Hematopoietic multipotent progenitor cell treated with erythropoietin and hydrocortisone succinate and interleukin-3 and kit ligand, for 4 days (in vitro differentiated cells): ENCODE measurements at regions not wholly inside any gene's neighbourhood (a gene's known extent, or its start where the extent isn't known, plus 50 kb on each side); places are given as distances from the start of the nearest gene placed in this dataset.

Experiments
- DNase-seq: peaks from one replicate; pipeline ENCODE4 v3.0.0-alpha.2; 2015

DNA sequence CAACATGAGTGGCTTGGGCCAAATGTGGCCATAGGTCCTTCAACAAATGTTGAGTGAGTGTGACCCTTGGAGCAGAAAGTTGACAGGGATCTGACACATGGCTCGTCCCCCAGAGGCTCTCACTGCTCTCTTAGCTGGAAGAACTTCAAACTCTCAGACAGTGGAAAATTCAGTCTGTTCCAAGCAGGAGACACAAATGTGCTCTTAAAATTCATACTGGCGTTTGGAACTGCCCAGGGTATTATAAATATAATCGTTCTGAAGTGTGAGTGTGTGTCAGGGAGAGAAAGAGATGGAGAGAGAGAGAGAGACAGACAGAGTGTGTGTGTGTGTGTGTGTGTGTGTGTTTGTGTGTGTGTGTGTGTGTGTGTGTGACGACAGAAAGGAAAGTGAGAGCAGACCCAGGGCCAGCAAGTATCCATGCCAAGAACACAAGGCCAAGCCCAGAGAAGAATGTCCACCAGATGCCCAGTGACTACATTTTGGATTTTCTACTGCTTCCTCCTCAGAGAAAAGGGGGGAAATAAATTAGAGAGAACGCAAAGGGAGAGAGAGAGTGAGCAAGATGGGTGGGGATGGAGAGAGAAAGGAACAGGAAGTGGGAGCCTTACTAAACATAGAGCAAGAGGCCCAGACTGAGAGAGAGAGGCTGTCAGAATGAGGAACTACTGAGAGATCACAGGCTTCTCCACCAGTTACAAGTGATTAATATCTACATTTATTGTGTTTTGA, 193.6 kb upstream of the NUDT4 start:
- peak; percentile 96 for DNase-seq

- DNase-seq = no peak
Observed at GRCh38 chr12:93184672-93185368, 192.9 kb upstream of the NUDT4 start.

- no peak for DNase-seq
Observed at GRCh38 chr12:93185369-93185741, 192.4 kb upstream of the NUDT4 start.

DNA sequence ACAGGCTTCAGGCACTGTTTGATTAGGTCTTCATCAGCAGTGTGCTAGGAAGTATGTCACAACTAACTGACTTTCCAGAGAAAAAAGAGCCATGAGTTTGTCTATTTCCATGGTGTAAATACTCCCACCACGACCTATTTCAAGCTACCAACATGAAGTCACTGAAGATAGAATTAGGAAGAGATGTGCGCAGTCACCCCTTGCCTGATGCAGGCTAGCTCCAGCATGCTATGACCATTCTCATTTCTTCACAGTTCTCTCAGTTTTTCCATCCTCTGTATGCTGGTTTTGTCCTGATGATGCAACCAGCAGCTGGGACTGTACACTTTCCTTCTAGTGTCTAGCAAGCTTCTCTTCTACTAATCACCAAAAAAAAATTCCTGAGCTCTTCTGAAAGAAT, 191.6 kb upstream of the NUDT4 start:
- DNase-seq = peak; percentile 17

DNA sequence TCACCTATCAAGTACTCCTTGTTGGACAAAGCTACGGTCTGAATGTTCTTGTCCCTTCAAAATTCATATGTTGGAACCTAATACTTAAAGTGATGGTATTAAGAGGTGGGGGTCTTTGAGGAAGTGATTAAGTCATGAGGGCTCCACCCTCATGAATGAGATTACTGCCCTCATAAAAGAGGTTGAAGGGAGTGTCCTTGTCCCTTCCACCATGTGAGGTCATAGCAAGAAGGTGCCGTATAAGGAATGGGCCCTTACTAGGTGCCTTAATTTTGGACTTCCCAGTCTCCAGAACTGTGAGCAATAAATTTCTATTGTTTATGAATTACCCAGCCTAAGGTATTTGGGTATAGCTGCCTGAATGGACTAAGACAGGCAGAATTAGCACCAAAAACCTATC, 191.1 kb upstream of the NUDT4 start:
- DNase-seq = no peak

- DNase-seq = no peak
Observed at GRCh38 chr12:93191423-93191822, 186.3 kb upstream of the NUDT4 start.

DNA sequence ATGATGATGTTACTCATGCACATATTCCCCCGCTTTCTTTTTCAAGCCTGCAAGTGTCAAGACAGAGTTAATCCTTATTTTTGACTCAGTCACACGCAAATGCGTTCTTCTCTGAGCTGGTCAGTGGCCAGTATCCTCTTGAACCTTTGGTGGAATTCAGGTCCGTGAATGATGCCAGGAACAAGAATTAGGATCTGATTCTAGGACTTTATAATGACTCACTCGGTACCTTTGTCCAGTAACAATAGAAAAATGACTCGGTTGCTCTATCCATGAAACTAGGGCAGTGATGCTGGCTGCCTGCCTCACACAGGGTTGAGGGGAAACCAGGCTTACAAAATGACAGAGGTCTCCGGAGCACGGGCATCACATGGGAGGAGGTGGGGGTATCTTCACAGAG, 185.8 kb upstream of the NUDT4 start:
- no peak for DNase-seq

- peak; percentile 74 for DNase-seq
Observed at GRCh38 chr12:93192878-93193277, 184.8 kb upstream of the NUDT4 start.

- no peak for DNase-seq
Observed at GRCh38 chr12:93195511-93195910, 182.2 kb upstream of the NUDT4 start.

DNA sequence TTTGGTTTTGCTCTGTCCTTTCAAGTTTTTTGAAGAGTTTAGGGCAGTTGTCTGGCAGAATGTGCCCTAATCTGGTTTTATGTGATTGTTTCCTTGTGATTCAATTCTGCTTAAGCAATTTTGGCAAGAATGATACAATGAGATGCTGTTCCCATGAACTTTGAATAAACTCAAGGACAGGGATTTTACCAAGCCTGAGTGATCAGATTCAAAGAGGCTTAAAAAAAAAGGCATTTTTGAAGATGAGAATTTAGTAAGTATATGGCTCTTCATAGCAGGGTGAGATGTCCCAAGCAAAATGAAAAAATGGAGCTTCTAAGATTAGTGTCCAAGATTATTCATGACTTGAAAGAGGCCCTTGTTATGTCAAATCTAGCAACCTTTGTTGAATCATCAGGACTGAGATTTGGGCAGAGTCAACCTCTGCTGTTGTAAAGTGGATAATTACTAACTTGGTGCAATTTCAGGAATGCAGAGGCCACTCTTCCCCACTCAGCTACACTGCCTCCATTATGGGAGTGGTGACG, 180.6 kb upstream of the NUDT4 start:
- DNase-seq = no peak

- DNase-seq = no peak
Observed at GRCh38 chr12:93198086-93198485, 179.6 kb upstream of the NUDT4 start.

- DNase-seq = no peak
Observed at GRCh38 chr12:93199831-93200236, 177.9 kb upstream of the NUDT4 start.

GRCh38 chr12:93200291-93200917, 177.3 kb upstream of the NUDT4 start:
- DNase-seq = no peak

DNA sequence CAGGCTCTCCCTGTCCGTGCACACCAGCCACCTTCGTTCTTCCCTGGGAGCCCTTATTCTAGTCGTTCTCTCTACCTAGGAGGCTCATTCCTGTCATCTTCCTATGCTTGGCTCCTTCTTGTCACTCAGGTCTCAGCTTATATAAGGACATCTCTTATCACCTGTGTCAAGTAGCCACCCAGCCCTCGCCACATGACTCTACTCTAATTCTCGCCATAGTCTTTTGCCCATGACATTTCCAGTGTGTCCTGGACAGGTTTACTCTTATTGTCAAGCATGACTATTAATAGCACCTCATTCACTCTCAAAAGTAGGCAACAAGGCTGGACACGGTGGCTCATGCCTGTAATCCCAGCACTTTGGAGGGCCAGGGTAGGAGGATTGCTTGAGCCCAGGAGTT, 175.7 kb upstream of the NUDT4 start:
- DNase-seq = no peak

GRCh38 chr12:93202688-93203087, 175.0 kb upstream of the NUDT4 start:
- DNase-seq = no peak

DNA sequence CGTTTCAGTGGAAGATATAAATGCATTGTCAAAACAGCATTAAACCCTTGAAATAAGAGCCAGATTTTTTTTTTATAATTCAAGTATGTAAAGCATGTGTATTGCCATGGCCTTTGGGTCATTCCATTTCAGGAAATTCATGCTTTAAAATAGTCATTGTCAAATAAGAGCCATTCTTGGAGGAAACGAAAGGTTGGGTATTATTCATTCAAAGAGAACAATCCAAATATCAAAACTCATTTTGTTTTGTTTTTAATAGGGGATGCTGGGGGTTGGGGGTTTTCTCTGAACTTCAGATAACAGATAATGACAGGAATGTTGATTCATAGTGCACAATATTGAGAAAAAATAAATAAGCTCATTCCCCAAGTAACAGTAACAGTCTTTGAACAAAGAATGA, 174.4 kb upstream of the NUDT4 start:
- DNase-seq = no peak

DNA sequence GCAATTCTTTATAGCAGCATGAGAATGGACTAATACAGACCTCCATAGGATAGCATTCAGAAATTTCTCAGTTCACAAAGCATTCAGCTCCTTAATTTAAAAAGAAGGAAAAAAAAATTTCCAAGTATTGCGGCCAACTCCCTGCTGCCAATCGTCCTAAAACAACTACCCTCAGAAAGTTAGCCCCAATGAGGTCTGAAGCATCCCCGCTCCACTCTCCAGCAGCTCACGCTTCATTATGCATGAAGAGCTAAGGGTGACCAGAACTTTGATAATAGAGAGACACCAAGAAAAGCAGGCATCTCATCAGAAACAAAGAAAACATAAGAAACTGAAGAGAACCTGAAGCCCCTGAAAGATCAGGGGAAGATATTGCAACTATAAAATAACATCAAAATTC, 172.8 kb upstream of the NUDT4 start:
- no peak for DNase-seq

- DNase-seq = no peak
Observed at GRCh38 chr12:93205361-93205760, 172.4 kb upstream of the NUDT4 start.

- no peak for DNase-seq
Observed at GRCh38 chr12:93208011-93208410, 169.7 kb upstream of the NUDT4 start.

GRCh38 chr12:93214523-93215289, 163.0 kb upstream of the NUDT4 start:
- no peak for DNase-seq

- DNase-seq = no peak
Observed at GRCh38 chr12:93215290-93215678, 162.4 kb upstream of the NUDT4 start.

DNA sequence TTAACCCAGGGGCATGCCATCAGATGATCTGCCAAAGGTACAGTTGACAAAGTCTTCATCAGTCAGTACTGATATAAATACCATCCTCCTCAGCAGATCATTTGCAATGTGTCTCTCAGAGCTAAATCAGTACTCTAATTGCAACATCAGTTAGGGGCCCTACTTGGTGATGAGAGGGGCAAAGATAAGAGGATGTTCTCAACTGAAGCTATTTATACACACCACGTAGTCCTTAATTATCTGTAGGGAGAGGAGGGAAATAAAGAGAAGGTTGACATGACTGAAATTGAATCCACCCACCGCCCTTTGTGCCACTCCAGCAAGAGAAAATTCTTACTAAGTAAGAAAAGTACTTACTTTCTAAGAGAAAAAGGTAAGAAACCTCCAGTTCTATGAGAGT, 157.8 kb upstream of the NUDT4 start:
- peak; percentile 47 for DNase-seq

DNA sequence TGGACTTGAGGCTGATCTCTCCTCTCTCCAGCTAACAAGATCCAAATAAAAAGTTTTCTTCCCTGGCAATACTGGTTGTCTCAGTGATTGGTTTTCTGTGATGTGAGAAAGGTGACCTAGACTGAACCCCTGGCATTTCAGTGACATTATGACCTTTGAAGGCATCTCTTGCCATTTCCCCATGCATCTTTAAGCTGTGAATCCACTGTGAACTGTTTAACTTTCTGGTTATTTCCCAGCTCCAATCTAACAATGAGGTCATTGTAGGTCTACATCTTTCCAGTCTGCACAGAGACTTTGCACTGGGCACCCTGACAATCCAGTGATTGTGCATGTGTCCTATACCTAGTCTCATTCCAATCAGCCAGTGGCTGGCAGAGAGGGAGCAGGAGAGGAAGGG, 155.9 kb upstream of the NUDT4 start:
- DNase-seq = no peak
